Cardiac muscle cell (in vitro differentiated cells and primary cell): ENCODE measurements at regions not wholly inside any gene's neighbourhood (a gene's known extent, or its start where the extent isn't known, plus 50 kb on each side); places are given as distances from the start of the nearest gene placed in this dataset.

Source experiments
- DNase-seq, 2 donors: peaks; one replicate each; pipeline versions ENCODE4 v3.0.0 to v3.0.0-alpha.2; 2010 to 2017; ENCODE audit warnings: low read depth in 1 of 2, low spot score in 1 of 2
- H3K27ac ChIP-seq: fragments of 200-600 bp; sonication (generic); 2 replicates; pipeline ENCODE4 v1.5.1; 2016
- H3K27me3 ChIP-seq: fragments of 200-600 bp; sonication (generic); 2 replicates; pipeline ENCODE4 v1.6.0; 2016; ENCODE audit warnings: control low read depth
- H3K36me3 ChIP-seq: fragments of 200-600 bp; sonication (generic); 2 replicates; pipeline ENCODE4 v1.5.1; 2016; ENCODE audit warnings: control low read depth
- H3K4me1 ChIP-seq: fragments of 200-600 bp; sonication (generic); 2 replicates; pipeline ENCODE4 v1.8.1; 2017; ENCODE audit warnings: low read depth, mild to moderate bottlenecking, mixed run types
- H3K4me3 ChIP-seq: fragments of 200-600 bp; sonication (generic); 2 replicates; pipeline ENCODE4 v1.5.1; 2016; ENCODE audit warnings: mild to moderate bottlenecking
- H3K9me3 ChIP-seq: fragments of 200-600 bp; sonication (generic); 2 replicates; pipeline ENCODE4 v1.5.1; 2017; ENCODE audit warnings: low read depth, mild to moderate bottlenecking, control low read depth
- CTCF ChIP-seq: IDR thresholded peaks from 2 replicates; pipeline ENCODE4 v1.5.1; 2012; ENCODE audit warnings: low read depth, mild to moderate bottlenecking, low read length

DNA sequence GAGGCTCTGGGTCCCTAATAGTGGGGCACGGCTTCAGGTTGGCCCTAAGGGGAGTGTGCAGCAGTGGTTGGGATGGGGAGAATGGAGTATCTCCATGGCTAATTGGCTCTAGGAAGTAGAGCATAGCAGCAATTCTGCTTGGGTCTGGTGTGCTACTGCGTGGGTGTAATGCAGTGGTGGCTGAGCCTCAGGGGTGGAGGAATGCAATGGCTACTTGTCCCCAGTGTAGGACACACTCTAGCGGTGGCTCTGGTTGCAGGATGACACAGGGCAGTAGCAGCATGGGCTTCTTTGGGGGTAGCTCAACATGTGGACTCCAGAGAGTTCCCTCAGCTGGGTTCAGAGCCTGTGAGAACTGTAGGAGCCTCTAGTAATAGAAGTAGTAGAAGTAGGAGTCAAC lies 91.2 kb upstream of the FAM78B start:
- Histone ChIP-seq H3K36me3 (no peaks in the 10 kb centered on the region), H3K27ac (no peak overlapping the region), H3K4me1 (no peaks in the 10 kb centered on the region), H3K27me3 (no peaks in the 10 kb centered on the region), H3K9me3 (no peaks in the 10 kb centered on the region), H3K4me3 (no peak overlapping the region)
- DNase-seq, result no peak
- TF ChIP-seq CTCF, result no peak

GRCh38 chr1:166261511-166261910 lies 94.7 kb upstream of the FAM78B start:
- H3K4me1 ChIP-seq, result no peaks in the 10 kb centered on the region
- no peak for TF ChIP-seq CTCF
- no peak overlapping the region for H3K4me3 ChIP-seq
- no peaks in the 10 kb centered on the region for H3K9me3 ChIP-seq
- H3K36me3 ChIP-seq, result no peaks in the 10 kb centered on the region
- no peaks in the 10 kb centered on the region for H3K27me3 ChIP-seq
- H3K27ac ChIP-seq, result no peak overlapping the region
- no peak for DNase-seq

DNA sequence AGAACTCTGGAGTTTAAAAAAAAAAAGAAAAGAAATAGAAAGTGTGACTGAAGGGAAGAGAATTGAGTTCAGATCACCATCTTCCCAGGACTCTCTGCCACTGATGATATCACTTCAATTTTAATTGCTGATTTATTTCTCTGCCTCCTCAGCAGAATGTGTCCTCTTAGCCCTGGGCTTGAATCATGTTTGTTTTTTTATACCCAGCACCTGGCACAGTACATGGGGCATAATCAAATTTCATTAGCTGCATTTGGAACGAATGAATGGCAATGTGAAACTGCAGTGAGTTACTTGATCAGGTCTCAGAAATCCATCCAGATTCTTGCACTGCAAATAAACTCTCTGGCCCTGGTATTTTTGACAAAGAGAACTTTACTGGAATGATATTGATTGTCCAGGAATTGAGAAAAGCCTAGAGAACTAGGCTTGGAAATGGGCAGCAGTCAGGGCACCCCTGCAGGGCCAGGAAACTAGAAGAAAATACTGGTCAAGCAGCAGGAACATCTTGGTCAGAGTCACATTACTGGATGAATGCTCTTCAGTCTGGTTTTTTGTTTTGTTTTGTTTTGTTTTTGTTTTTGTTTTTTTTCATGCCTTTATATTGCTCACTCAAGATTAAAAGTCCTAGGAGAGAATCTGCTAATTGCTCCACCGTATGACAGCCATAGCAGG lies 103.8 kb upstream of the FAM78B start:
- Histone ChIP-seq H3K4me3 (no peak overlapping the region), H3K27ac (no peak overlapping the region), H3K4me1 (no peaks in the 10 kb centered on the region), H3K36me3 (no peaks in the 10 kb centered on the region), H3K9me3 (no peaks in the 10 kb centered on the region), H3K27me3 (no peaks in the 10 kb centered on the region)
- no peak for TF ChIP-seq CTCF
- DNase-seq, result no peak

- no peak overlapping the region for H3K4me3 ChIP-seq
- no peak for DNase-seq
- H3K27me3 ChIP-seq, result no peaks in the 10 kb centered on the region
- no peaks in the 10 kb centered on the region for H3K36me3 ChIP-seq
- H3K27ac ChIP-seq, result no peak overlapping the region
- TF ChIP-seq CTCF, result no peak
- no peaks in the 10 kb centered on the region for H3K4me1 ChIP-seq
- no peaks in the 10 kb centered on the region for H3K9me3 ChIP-seq
These were observed 104.3 kb upstream of the FAM78B start for GRCh38 chr1:166271151-166271538.

DNA sequence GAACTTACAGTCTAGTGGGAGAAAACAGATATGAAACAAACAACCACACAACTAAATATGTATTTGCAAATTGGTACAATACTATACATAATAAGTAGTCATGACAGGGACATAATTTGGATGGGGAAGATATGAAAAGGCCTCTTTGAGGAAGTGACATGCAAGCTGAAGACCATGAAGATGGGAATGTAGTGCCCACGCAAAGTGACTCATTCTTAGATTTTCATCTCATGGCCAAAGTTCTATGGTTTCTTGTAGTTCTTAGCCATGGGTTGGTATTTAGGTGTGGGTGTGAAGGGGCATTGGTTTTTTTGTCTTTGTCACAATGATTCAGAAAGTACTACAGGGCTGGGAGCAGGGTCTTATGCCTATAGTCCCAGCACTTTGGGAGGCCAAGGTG lies 105.4 kb upstream of the FAM78B start:
- no peaks in the 10 kb centered on the region for H3K27me3 ChIP-seq
- DNase-seq, result no peak
- H3K36me3 ChIP-seq, result no peaks in the 10 kb centered on the region
- H3K9me3 ChIP-seq, result no peaks in the 10 kb centered on the region
- no peaks in the 10 kb centered on the region for H3K4me1 ChIP-seq
- no peak overlapping the region for H3K4me3 ChIP-seq
- H3K27ac ChIP-seq, result no peak overlapping the region
- TF ChIP-seq CTCF, result no peak
